Activated naive CD8-positive, alpha-beta T cell treated with anti-CD3 and anti-CD28 coated beads, Interleukin-2, amount 50 U/mL, for 16 hours (primary cell): ENCODE measurements at regions not wholly inside any gene's neighbourhood (a gene's known extent, or its start where the extent isn't known, plus 50 kb on each side); places are given as distances from the start of the nearest gene placed in this dataset.
"Not testable (repeated sequence)": the region's sequence is repeated elsewhere in the genome, so short reads cannot be mapped to it uniquely, and the experiment has no call there.

Experiments
- DNase-seq: peaks from one replicate; pipeline ENCODE4 v3.0.0-alpha.2; 2020; ENCODE audit warnings: low read depth, low spot score

- no peak for DNase-seq
Measured at GRCh38 chr12:124674937-124675336, 107.5 kb upstream of the NCOR2 start.

DNA sequence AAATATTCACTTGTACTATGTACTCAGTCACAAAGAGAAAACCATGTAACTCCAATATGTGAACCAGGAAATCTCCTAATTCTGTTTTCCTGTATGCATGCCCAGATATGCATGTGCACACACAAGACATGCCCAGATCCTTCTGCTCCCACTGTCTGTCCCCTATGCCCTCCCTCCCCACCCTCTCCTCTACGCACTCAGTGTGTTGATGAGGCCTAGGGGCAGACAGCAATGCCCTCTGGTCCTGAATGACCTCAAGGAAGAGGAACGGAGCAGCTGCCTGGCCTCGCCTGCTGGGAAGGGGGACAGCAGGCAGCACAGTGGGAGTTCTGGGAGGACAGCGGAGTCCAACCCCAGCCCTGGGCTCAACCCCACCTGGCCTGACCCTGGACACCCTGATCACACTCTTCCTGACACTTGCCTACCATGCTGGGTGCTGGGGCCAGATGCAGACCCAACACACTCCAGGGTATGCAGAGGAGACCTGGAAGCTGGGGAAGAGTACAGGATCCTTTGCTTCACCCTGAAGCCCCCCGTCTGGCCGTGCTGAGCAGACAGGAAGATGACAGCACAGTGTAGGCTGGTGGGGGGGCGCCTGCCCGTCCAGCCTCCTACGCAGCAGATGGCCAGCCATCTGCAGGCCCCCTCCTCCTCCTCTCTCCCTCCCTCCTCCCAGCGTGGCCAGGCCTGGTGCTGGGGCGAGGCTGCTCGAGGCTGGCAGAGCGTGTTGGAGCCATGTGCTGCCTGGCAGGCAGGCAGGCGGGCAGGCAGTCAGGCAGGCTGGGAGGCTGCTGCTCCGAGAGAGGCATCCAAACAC lies 106.6 kb upstream of the NCOR2 start:
- no peak for DNase-seq

DNA sequence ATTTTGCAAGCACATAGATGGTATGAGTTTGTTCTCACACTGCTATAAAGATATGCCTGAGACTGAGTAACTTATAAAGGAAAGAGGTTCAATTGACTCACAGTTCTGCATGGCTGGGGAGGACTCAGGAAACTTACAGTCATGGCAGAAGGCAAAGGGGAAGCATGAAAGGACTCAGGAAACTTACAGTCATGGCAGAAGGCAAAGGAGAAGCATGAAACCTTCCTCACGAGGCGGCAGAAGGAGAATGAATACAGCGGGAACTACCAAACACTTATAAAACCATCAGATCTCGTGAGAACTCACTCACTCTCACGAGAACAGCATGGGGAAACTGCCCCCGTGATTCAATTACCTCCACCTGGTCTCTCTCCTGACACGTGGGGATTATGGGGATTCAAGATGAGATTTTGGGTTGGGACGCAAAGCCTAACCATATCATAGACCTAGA lies 101.9 kb upstream of the NCOR2 start:
- DNase-seq: not testable (repeated sequence)

DNA sequence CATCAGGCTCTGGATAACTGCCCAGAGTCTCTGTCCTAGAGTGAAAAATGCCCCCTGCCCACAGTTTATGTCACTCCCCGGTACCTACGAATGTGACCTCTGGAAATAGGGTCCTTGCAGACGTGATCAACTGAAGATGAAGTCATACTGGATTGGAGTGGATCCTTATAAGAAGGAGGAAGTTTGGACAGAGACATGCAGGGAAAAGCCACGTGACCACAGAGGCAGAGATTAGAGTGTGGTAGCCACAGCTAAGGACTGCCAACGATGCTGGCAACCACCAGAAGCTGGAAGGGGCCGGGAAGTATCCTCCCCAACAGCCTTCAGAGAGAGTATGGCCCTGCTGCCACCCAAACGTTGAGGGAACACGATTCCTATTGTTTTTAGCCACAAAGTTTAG lies 101.2 kb upstream of the NCOR2 start:
- DNase-seq: no peak

DNA sequence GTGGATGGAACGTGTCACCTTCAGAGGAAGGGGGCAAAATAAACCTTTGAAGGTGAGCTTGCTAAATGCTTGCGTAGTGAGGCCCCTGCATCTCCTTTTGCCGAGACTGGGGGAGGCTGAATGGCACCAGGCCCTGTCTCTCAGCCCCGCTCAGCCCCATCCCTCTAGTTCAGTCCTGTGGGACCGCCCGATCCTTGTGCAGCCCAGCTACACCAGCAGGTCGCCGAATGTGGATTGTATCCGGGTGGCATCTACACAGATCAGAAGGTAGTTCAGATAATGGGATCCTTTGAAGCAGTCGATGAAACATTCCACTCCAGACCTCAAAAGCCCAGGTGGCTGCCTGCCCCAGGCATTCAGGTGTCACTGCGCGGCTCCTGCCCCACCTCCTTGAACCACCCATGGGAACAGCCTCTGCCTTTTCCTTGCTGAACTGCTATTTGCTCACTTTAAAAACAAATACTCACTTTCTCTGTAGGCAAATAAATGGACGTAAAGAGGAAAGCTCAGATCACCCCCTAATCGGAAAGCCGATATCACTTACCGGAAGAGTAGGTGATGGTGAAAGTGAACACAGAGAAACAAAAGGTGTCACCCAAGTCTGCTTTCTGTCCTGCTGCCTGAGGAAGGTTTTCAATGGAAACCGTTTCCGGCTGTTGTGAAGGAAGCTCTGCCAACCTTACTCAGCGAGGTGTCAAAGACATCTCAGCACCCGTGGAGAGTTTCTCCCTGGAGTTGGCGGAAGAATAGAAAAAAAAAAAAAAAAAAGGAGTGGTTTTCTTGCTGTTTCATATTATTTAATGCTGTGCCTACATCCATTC lies 100.3 kb upstream of the NCOR2 start:
- DNase-seq: no peak

- DNase-seq: no peak
Measured at GRCh38 chr12:124666722-124667259, 99.4 kb upstream of the NCOR2 start.

DNA sequence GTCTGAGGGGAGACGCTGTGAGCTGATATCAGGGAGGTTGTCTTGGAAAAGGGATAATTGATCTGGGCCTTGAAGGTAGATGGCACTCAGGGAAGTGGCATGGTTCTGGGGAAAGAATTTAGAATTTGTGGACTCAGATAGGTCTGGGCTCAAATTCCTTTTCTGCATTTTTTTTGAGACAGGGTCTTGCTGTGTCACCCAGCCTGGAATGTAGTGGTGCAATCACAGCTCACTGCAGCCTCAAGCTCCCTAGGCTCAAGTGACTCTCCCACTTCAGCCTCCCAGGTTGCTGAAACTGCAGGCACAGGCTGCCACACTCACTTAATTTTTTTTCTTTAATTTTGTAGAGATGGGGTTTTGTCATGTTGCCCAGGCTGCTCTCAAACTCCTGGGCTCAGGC lies 98.1 kb upstream of the NCOR2 start:
- no peak for DNase-seq

- DNase-seq: no peak
Measured at GRCh38 chr12:124664395-124665111, 97.1 kb upstream of the NCOR2 start.

- DNase-seq: no peak
Measured at GRCh38 chr12:124663771-124664366, 96.5 kb upstream of the NCOR2 start.

DNA sequence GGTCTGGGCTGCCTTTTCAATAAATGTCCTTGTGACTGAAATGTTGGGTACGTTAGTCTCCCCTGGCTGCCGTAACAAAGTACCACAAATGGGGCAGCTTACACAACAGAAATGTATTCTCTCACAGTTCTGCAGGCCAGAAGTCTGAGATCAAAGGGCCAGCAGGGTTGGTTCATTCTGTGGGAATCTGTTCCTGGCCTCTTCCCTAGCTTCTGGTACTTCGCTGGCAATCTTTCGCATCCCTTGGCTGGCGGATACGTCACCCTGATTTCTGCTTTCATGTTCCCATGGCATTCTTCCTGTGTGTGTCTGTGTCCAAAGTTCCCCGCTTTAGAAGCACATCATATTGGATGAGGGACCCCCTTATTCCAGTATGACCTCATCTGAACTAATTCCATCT lies 95.8 kb upstream of the NCOR2 start:
- DNase-seq: no peak

DNA sequence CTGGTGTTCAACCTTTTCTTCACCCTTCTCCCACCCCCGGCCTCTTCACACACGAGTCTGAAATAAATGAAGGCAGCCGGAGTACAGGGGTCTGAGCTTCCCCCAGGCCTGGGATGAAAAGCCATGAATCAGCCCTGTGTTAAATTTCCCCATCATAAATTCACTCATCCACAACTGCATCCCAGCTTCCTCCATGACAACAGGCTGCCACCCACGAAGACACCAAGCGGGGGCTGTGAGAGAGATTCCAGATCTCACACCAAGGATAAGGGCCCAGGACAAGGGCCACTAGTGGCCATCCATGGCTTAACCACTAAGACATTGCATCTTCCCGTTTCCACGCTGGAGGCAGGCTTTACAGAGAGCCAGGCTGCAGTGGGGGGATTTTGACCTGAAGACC lies 93.9 kb upstream of the NCOR2 start:
- DNase-seq: no peak

DNA sequence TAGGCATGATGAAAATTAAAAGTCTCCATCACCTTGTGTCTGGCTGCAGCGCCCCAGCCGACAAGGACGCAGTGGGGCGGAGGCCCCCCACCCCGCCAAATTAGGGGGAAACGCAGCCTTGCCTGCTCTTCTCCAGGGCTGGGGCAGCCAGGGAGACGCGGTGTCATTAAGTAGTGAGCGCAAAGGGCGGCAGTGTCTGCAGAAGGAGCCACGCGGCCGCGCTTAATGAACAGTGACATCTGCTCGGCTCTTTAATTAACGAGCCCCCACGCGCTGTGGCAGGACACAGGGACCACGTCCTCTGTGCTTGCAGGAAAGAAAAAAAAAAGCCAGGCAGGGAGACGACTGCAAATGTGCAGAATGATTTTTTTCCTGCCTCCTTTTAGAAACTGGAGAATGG lies 93.4 kb upstream of the NCOR2 start:
- DNase-seq: no peak

GRCh38 chr12:124658806-124659402 lies 91.5 kb upstream of the NCOR2 start:
- no peak for DNase-seq

GRCh38 chr12:124658302-124658701 lies 90.9 kb upstream of the NCOR2 start:
- DNase-seq: no peak

GRCh38 chr12:124656947-124657434 lies 89.6 kb upstream of the NCOR2 start:
- DNase-seq: no peak

DNA sequence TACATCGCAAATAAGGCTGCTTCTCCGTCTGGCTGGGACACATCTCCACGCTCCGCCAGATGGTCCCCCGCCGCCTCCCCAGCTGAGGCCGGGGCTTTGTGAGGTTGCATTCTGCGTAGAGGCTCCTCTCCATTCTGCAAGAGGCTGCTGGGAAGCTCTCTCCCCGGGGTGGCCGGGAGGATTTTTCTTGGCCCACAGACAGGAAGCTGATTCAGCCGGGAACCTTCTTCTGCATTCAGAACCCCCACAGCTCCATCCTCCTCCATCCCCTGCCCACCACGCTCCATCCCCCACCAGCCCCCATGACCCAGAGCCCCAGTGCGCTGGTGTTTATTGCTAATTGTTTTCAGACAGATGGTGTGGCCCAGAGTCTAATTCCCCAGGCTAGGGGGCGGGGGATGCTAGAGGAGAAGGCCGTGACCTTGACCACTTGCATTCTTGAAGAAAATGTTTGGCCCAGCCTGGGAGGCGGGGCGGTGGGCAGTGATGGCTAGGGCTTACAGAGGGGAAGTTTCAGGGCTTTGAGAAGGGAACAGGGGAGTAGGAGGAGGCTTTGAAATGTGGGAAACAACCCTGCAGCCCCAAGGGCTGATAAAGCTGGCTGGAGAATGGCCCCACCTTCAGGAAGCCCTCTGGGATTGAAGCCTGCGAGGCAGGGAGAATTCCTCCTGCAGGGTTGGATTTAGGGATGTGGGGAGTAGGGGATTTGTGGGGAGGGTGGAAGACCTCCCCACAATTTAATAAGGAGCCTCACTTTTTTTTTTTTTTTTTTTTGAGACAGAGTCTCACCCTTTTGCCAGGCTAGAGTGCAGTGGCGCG lies 88.5 kb upstream of the NCOR2 start:
- DNase-seq: no peak

DNA sequence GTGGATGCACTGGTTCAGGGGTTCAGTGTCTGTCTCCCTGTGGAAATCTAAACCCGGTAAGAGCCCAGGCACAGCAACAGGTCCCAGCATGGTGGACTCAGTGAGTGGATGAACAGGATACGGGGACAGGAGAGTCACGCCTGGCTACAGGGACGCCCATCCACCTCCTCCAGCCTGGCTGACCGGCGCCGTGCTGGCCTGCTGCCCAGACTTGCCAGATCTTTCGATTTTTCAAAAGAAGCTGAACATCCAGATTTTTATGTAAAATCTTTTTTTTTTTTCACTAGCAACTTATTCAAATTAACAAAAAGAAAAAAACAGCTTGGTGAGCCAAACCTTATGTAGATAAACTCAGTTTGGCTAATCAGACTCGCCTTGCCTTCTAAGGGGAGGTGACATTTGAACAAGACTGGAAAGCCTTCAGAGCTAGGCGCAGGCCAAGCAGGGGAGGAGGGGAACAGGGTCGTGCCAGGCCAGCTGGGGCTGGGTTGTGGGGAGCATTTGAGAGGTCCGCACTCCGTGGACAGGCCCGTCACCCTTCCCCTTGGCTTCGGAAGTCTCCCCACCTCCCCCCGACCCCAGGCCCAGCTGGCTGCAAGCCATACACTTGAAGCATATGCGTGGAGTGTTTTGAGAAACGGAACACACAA lies 87.8 kb upstream of the NCOR2 start:
- no peak for DNase-seq

- no peak for DNase-seq
Measured at GRCh38 chr12:124654666-124655047, 87.2 kb upstream of the NCOR2 start.

- no peak for DNase-seq
Measured at GRCh38 chr12:124653169-124653931, 85.9 kb upstream of the NCOR2 start.
